ENCODE measurements at regions not wholly inside any gene's neighbourhood (a gene's known extent, or its start where the extent isn't known, plus 50 kb on each side); places are given as distances from the start of the nearest gene placed in this dataset.
A peak's percentile ranks its signal among the peaks of the same experiment; 100 is the strongest.
"Not testable (repeated sequence)": the region's sequence is repeated elsewhere in the genome, so short reads cannot be mapped to it uniquely, and the experiment has no call there.

DNA sequence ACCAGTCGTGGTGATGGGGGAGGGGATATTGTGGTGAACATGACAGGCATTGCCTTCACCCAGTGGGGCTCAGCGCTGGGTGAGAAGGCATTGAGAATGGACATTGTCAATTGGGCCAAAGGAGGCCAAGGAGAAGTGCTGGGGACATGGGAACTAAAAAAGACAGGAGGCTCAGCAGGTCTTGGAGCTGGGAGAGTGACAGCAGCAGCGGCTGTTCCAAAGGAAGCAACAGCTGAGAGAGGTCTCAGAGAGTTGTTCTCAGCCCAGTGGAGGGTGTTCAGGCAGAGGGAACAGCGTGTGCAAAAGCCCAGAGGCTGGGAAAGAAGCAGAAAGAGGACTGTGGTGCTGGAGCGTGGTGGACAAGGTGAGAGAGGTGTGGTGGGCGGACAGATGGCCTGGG is 56.6 kb upstream of the ASNS start:
- not testable (repeated sequence) for FAIRE-seq; DNase-seq (ENCODE audit: insufficient read length, low spot score)

- FAIRE-seq, result not testable (repeated sequence)
- peak; percentile 73 for DNase-seq (ENCODE audit: insufficient read length, low spot score)
These were observed 55.9 kb upstream of the ASNS start for GRCh38 chr7:97927790-97928748.

Data from GM12891 (cell line).